K562 (cell line): ENCODE measurements at regions not wholly inside any gene's neighbourhood (a gene's known extent, or its start where the extent isn't known, plus 50 kb on each side); places are given as distances from the start of the nearest gene placed in this dataset.

Experiments
- ATAC-seq: fragments of 200-7000 bp; cut with Tn5 transposase; 3 replicates; pipeline ENCODE4 v1.9.1; 2020; ENCODE audit warnings: moderate library complexity
- BruUV-seq: library from RNA; stranded (reverse); fragments of 400-500 nt; replicated peaks from 2 replicates; lab custom pipeline; 2021; lab: Mats Ljungman, UMichigan
- CTCF ChIA-PET: fragments of 300-600 bp; formaldehyde crosslinking; extraction: SDS; loops from one replicate; lab custom pipeline; 2021; ENCODE audit warnings: low intra/inter-chr PET ratio; lab: Yijun Ruan, JAX
- POLR2A ChIA-PET: fragments of 300-600, 350-650 bp; sonication (Branson Sonifier 250); formaldehyde crosslinking; extraction: SDS; loops from one replicate; lab custom pipeline; 2021; ENCODE audit warnings: antibody characterized with exemption, inconsistent platforms; lab: Yijun Ruan, JAX
- DNase-seq, 4 experiments: peaks; one replicate each; pipeline versions ENCODE4 v3.0.0 to v3.0.0-alpha.2; 2011 to 2018; ENCODE audit warnings: low spot score in 3 of 4, mixed read lengths in 3 of 4; ENCODE audit errors: extremely low read depth in 1 of 4
- FAIRE-seq: peaks from 2 replicates; lab custom pipeline; 2011; peaks lifted over from hg19 to GRCh38; lab: Jason Lieb, UNC
- H2AFZ ChIP-seq: 2 replicates; pipeline ENCODE4 v1.6.0; 2011; ENCODE audit warnings: low read depth, low read length, control low read depth, inconsistent platforms
- H3K27ac ChIP-seq: fragments of 200-600 bp; 3 replicates; pipeline ENCODE4 v1.8.0; 2011; ENCODE audit warnings: low read depth, mild to moderate bottlenecking, control low read depth, inconsistent platforms, low read length, moderate library complexity, mixed read lengths; ENCODE audit errors: extremely low read depth
- H3K27me3 ChIP-seq, 2 experiments: fragments of 300-600 bp in 1 of 2; 2 replicates in 1 of 2; 3 replicates in 1 of 2; pipeline versions ENCODE4 v1.6.0 to v1.8.0; 2011; ENCODE audit warnings: inconsistent platforms in 2 of 2, low read length in 2 of 2, mild to moderate bottlenecking in 1 of 2, mixed read lengths in 1 of 2, moderate library complexity in 1 of 2; ENCODE audit not compliant: control insufficient read depth in 2 of 2, insufficient read depth in 2 of 2
- H3K36me3 ChIP-seq: fragments of 300-600 bp; 3 replicates; pipeline ENCODE4 v1.8.0; 2011; ENCODE audit warnings: mild to moderate bottlenecking, low read length, inconsistent platforms; ENCODE audit not compliant: control insufficient read depth, insufficient read depth
- H3K4me1 ChIP-seq, 2 experiments: fragments of 200-600 bp in 1 of 2; replicated peaks in 1 of 2; 2 replicates in 1 of 2; 3 replicates in 1 of 2; pipeline versions ENCODE4 v1.5.1 to v1.8.0; 2011; ENCODE audit warnings: inconsistent platforms in 2 of 2, low read length in 2 of 2, mild to moderate bottlenecking in 1 of 2, mixed read lengths in 1 of 2, moderate library complexity in 1 of 2; ENCODE audit not compliant: control insufficient read depth in 2 of 2, insufficient read depth in 2 of 2
- H3K4me2 ChIP-seq: 2 replicates; pipeline ENCODE4 v1.6.1; 2011; ENCODE audit warnings: low read length, control low read depth, inconsistent platforms, mixed read lengths; ENCODE audit not compliant: insufficient read depth
- H3K4me3 ChIP-seq: fragments of 200-600 bp; sonication (generic), shearing (Covaris generic); 2 replicates; pipeline ENCODE4 v1.5.1; 2016; ENCODE audit warnings: control low read depth, inconsistent platforms
- H3K79me2 ChIP-seq: fragments of 200-600 bp; 3 replicates; pipeline ENCODE4 v1.8.0; 2011; ENCODE audit warnings: low read length, inconsistent platforms; ENCODE audit not compliant: control insufficient read depth, insufficient read depth
- H3K9ac ChIP-seq, 2 experiments: 2 replicates each; pipeline versions ENCODE4 v1.6.0 to v1.6.1; 2011; ENCODE audit warnings: low read depth in 2 of 2, low read length in 2 of 2, control low read depth in 1 of 2, inconsistent platforms in 1 of 2, mild to moderate bottlenecking in 1 of 2, mixed read lengths in 1 of 2; ENCODE audit not compliant: insufficient read depth in 1 of 2
- H3K9me1 ChIP-seq: one replicate; pipeline ENCODE4 v1.6.0; 2011; ENCODE audit warnings: inconsistent platforms, mild to moderate bottlenecking, low read length, moderate library complexity; ENCODE audit not compliant: control insufficient read depth, insufficient read depth
- H3K9me3 ChIP-seq: replicated peaks from 2 replicates; pipeline ENCODE4 v1.5.1; 2011; ENCODE audit warnings: low read depth, low read length, inconsistent platforms; ENCODE audit not compliant: control insufficient read depth, insufficient read depth
- H4K20me1 ChIP-seq: replicated peaks from 2 replicates; pipeline ENCODE4 v1.6.1; 2011; ENCODE audit warnings: low read length, inconsistent platforms, mixed read lengths; ENCODE audit not compliant: control insufficient read depth, insufficient read depth
- ATF4 ChIP-seq: fragments of 450-650 bp; formaldehyde crosslinking; IDR thresholded peaks from 2 replicates; pipeline ENCODE4 v1.4.0; 2022; ENCODE audit warnings: mild to moderate bottlenecking, moderate library complexity
- CBX1 ChIP-seq: sonication (generic); IDR thresholded peaks from 2 replicates; pipeline ENCODE4 v1.6.1; 2016; ENCODE audit warnings: antibody characterized with exemption, low read depth, mild to moderate bottlenecking
- DACH1 ChIP-seq: fragments of 450-650 bp; IDR thresholded peaks from 2 replicates; pipeline ENCODE4 v1.6.1; 2018; ENCODE audit not compliant: partially characterized antibody
- EGR1 ChIP-seq: fragments of 450-650 bp; conservative IDR thresholded peaks from 2 replicates; pipeline ENCODE4 v1.6.1; 2017; ENCODE audit warnings: mild to moderate bottlenecking
- FIP1L1 ChIP-seq: fragments of 200-400 bp; formaldehyde crosslinking; IDR thresholded peaks from 2 replicates; pipeline ENCODE4 v1.6.1; 2018; ENCODE audit warnings: mild to moderate bottlenecking, low read depth, low read length; ENCODE audit not compliant: poor library complexity, severe bottlenecking
- FOXK2 ChIP-seq, 2 experiments: fragments of 450-650 bp; IDR thresholded peaks in 1 of 2; conservative IDR thresholded peaks in 1 of 2; 2 replicates each; pipeline ENCODE4 v1.6.1; 2016; ENCODE audit warnings: low read depth in 2 of 2, mild to moderate bottlenecking in 1 of 2
- NR4A1 ChIP-seq, 2 experiments: fragments of 250-450 bp in 1 of 2; fragments of 450-650 bp in 1 of 2; sonication (Bioruptor Pico) in 1 of 2; IDR thresholded peaks; 2 replicates each; pipeline versions ENCODE4 v1.4.0 to v1.6.1; 2016 to 2020; ENCODE audit warnings: mild to moderate bottlenecking in 2 of 2, missing compliant biosample characterization in 1 of 2, missing genetic modification characterization in 1 of 2, moderate library complexity in 1 of 2
- RAD21 ChIP-seq, 2 experiments: fragments of 250-450 bp in 1 of 2; fragments of 450-650 bp in 1 of 2; sonication (Bioruptor Pico) in 1 of 2; formaldehyde crosslinking in 1 of 2; IDR thresholded peaks in 1 of 2; conservative IDR thresholded peaks in 1 of 2; 2 replicates each; pipeline versions ENCODE4 v1.4.0 to v1.8.0; 2020 to 2022; ENCODE audit warnings: mild to moderate bottlenecking in 2 of 2, moderate library complexity in 1 of 2
- RBM39 ChIP-seq: fragments of 200-400 bp; formaldehyde crosslinking; optimal IDR thresholded peaks from 2 replicates; pipeline ENCODE3; 2018; ENCODE audit warnings: low read depth, low read length
- RCOR1 ChIP-seq, 2 experiments: IDR thresholded peaks; 2 replicates each; pipeline ENCODE4 v1.6.1; 2012; ENCODE audit warnings: low read depth in 2 of 2, low read length in 2 of 2, borderline replicate concordance in 1 of 2, improper control_type of control experiment in 1 of 2
- SMAD1 ChIP-seq: fragments of 150-350 bp; IDR thresholded peaks from 2 replicates; pipeline ENCODE4 v1.6.1; 2014; ENCODE audit warnings: low read length, low read depth; ENCODE audit not compliant: partially characterized antibody
- TAF9B ChIP-seq: fragments of 450-650 bp; IDR thresholded peaks from 2 replicates; pipeline ENCODE4 v1.6.1; 2018; ENCODE audit warnings: mild to moderate bottlenecking; ENCODE audit not compliant: partially characterized antibody
- TCF7 ChIP-seq: sonication (generic); IDR thresholded peaks from 2 replicates; pipeline ENCODE4 v1.6.1; 2016; ENCODE audit warnings: antibody characterized with exemption, borderline replicate concordance
- ZBTB7A ChIP-seq: IDR thresholded peaks from 2 replicates; pipeline ENCODE4 v1.6.1; 2011; ENCODE audit warnings: low read depth, mild to moderate bottlenecking, low read length, moderate library complexity, borderline replicate concordance; ENCODE audit not compliant: control insufficient read depth
- ZNF584 ChIP-seq: fragments of 200-800 bp; sonication (Bioruptor generic); IDR thresholded peaks from 2 replicates; pipeline ENCODE4 v1.6.1; 2016; ENCODE audit warnings: low read depth, mild to moderate bottlenecking, missing genetic modification characterization, missing compliant biosample characterization
- WGBS: fragments of 100-300 bp; shearing (Covaris generic); methylation state at CpG from one replicate; pipeline ENCODE4 v1.1.6; 2016; ENCODE audit warnings: low coverage, mixed read lengths; ENCODE audit not compliant: insufficient coverage; ENCODE audit errors: missing lambda C conversion rate; 5-methylcytosine and 5-hydroxymethylcytosine counted together
- in situ Hi-C: fragments of 300-500 bp; cut with MboI; formaldehyde crosslinking; loops from 4 replicates; pipeline ENCODE4 v1.15.0; 2018; ENCODE audit warnings: inconsistent platforms, mixed read lengths
- intact Hi-C: fragments of 100-400 bp; cut with micrococcal nuclease; formaldehyde crosslinking; loops from 2 replicates; pipeline ENCODE4 v1.14.2; 2022

GRCh38 chr20:39602649-39603048, 640.5 kb downstream of the DHX35 start:
- no peaks in the 10 kb centered on the region for H4K20me1 ChIP-seq
- CTCF ChIA-PET: no interaction called here
- no peak overlapping the region for H3K27ac ChIP-seq
- POLR2A ChIA-PET: no interaction called here
- H3K9me3 ChIP-seq: peaks cover 9% of the 10 kb centered on the region; the same call in 1 of the 2 replicates
- BruUV-seq: no TSS peak
- no peak overlapping the region for H3K4me2 ChIP-seq
- in situ Hi-C loops (no loop called here), intact Hi-C loops (no loop called here)
- H3K36me3 ChIP-seq: no peaks in the 10 kb centered on the region
- 3% methylated on average over 2 of the region's 2 CpGs for WGBS
- no peak overlapping the region for H3K4me3 ChIP-seq
- ATAC-seq (no peak), FAIRE-seq (no peak), DNase-seq (no peak)
- TF ChIP-seq FOXK2 (conservative IDR thresholded peaks at IDR 0.05 in 1 of 2, IDR thresholded peaks at IDR 0.05 in 1 of 2; ENCODE audit: low read depth in 2 of 2): no peak
- TF ChIP-seq ZNF584 (CRISPR knock-in tag): no peak
- no peak for TF ChIP-seq ZBTB7A
- no peak for TF ChIP-seq TCF7
- no peak for TF ChIP-seq FIP1L1
- no peak for TF ChIP-seq RCOR1 (IDR thresholded peaks at IDR 0.05; ENCODE audit: borderline replicate concordance in 1 of 2, low read depth in 2 of 2, low read length in 2 of 2)
- no peak for TF ChIP-seq SMAD1
- TF ChIP-seq DACH1: no peak
- no peak for TF ChIP-seq RAD21 (CRISPR knock-in tag; conservative IDR thresholded peaks at IDR 0.05 in 1 of 2, IDR thresholded peaks at IDR 0.05 in 1 of 2)
- no peak for TF ChIP-seq CBX1
- no peak for TF ChIP-seq EGR1
- no peak for TF ChIP-seq TAF9B
- no peak for TF ChIP-seq RBM39
- TF ChIP-seq NR4A1 (CRISPR knock-in tag; IDR thresholded peaks at IDR 0.05): no peak
- TF ChIP-seq NR4A1 (tag; IDR thresholded peaks at IDR 0.05): no peak
- TF ChIP-seq ATF4 (CRISPR knock-in tag): no peak
- H3K9me1 ChIP-seq: no peaks in the 10 kb centered on the region
- no peak overlapping the region for H3K9ac ChIP-seq
- no peaks in the 10 kb centered on the region for H3K27me3 ChIP-seq
- no peaks in the 10 kb centered on the region for H3K79me2 ChIP-seq
- no peaks in the 10 kb centered on the region for H3K4me1 ChIP-seq
- no peak overlapping the region for H2AFZ ChIP-seq
